CD14-positive monocyte (primary cell): ENCODE measurements at regions not wholly inside any gene's neighbourhood (a gene's known extent, or its start where the extent isn't known, plus 50 kb on each side); places are given as distances from the start of the nearest gene placed in this dataset.

Experiments
- DNase-seq, 3 donors: peaks; one replicate each; pipeline ENCODE4 v3.0.0-alpha.2; 2011 to 2022
- H2AFZ ChIP-seq: 2 replicates; pipeline ENCODE4 v1.6.0; 2012; ENCODE audit warnings: mild to moderate bottlenecking, low read depth, low read length, inconsistent platforms; ENCODE audit not compliant: insufficient read depth, poor library complexity, severe bottlenecking
- H3K27ac ChIP-seq, 2 donors: 1 replicate in 1 of 2; 2 replicates in 1 of 2; pipeline ENCODE4 v1.5.1; 2012 to 2013; ENCODE audit warnings: low read length in 2 of 2, control low read depth in 1 of 2, inconsistent platforms in 1 of 2, low read depth in 1 of 2, mild to moderate bottlenecking in 1 of 2
- H3K27me3 ChIP-seq, 2 donors: one replicate each; pipeline versions ENCODE4 v1.6.0 to v1.6.1; 2011 to 2013; ENCODE audit warnings: low read length in 2 of 2; ENCODE audit not compliant: control insufficient read depth in 2 of 2, insufficient read depth in 2 of 2
- H3K36me3 ChIP-seq, 2 donors: replicated peaks in 1 of 2; 1 replicate in 1 of 2; 2 replicates in 1 of 2; pipeline versions ENCODE4 v1.5.1 to v1.6.1; 2012 to 2013; ENCODE audit warnings: low read length in 2 of 2, control low read depth in 1 of 2, inconsistent platforms in 1 of 2, mild to moderate bottlenecking in 1 of 2; ENCODE audit not compliant: insufficient read depth in 2 of 2, control insufficient read depth in 1 of 2
- H3K4me1 ChIP-seq, 2 donors: 1 replicate in 1 of 2; 2 replicates in 1 of 2; pipeline versions ENCODE4 v1.5.1 to v1.6.1; 2012 to 2013; ENCODE audit warnings: low read length in 2 of 2, control low read depth in 1 of 2, inconsistent platforms in 1 of 2, mild to moderate bottlenecking in 1 of 2, moderate library complexity in 1 of 2; ENCODE audit not compliant: insufficient read depth in 2 of 2, control insufficient read depth in 1 of 2
- H3K4me2 ChIP-seq: replicated peaks from 2 replicates; pipeline ENCODE3; 2012; ENCODE audit warnings: low read length, moderate library complexity, mild to moderate bottlenecking; ENCODE audit not compliant: poor library complexity, severe bottlenecking; ENCODE audit errors: extremely low read depth
- H3K4me3 ChIP-seq, 3 experiments: fragments of 200-600 bp in 1 of 3; sonication (generic) in 1 of 3; replicated peaks in 1 of 3; 1 replicate in 2 of 3; 2 replicates in 1 of 3; pipeline ENCODE4 v1.5.1; 2011 to 2013; ENCODE audit warnings: low read length in 3 of 3, mild to moderate bottlenecking in 3 of 3, control low read depth in 2 of 3, low read depth in 2 of 3, inconsistent platforms in 1 of 3, moderate library complexity in 1 of 3
- H3K79me2 ChIP-seq: 2 replicates; pipeline ENCODE4 v1.6.0; 2012; ENCODE audit warnings: mild to moderate bottlenecking, control low read depth, inconsistent platforms, low read length, moderate library complexity; ENCODE audit not compliant: insufficient read depth
- H3K9ac ChIP-seq: 2 replicates; pipeline ENCODE4 v1.6.0; 2017; ENCODE audit warnings: low read length, mild to moderate bottlenecking; ENCODE audit not compliant: insufficient read depth, poor library complexity, severe bottlenecking
- H3K9me3 ChIP-seq, 2 donors: replicated peaks in 1 of 2; 1 replicate in 1 of 2; 2 replicates in 1 of 2; pipeline versions ENCODE4 v1.5.1 to v1.6.1; 2012 to 2013; ENCODE audit warnings: low read length in 2 of 2, control low read depth in 1 of 2; ENCODE audit not compliant: control insufficient read depth in 1 of 2, insufficient read depth in 1 of 2
- H4K20me1 ChIP-seq: 2 replicates; pipeline ENCODE4 v1.6.0; 2012; ENCODE audit warnings: mild to moderate bottlenecking, low read length, control low read depth, moderate library complexity; ENCODE audit not compliant: insufficient read depth
- H3K27ac Mint-ChIP-seq, 7 donors: one replicate each; pipeline ENCODE4 v1.8.0; 2020; ENCODE audit warnings: mild to moderate bottlenecking in 7 of 7, mixed read lengths in 7 of 7, moderate library complexity in 6 of 7, inconsistent platforms in 2 of 7
- H3K27me3 Mint-ChIP-seq, 3 donors: one replicate each; pipeline ENCODE4 v1.8.0; 2021 to 2022; ENCODE audit warnings: low read depth in 3 of 3, mild to moderate bottlenecking in 3 of 3, mixed read lengths in 3 of 3, moderate library complexity in 3 of 3, inconsistent platforms in 1 of 3
- H3K36me3 Mint-ChIP-seq, 2 donors: one replicate each; pipeline ENCODE4 v1.8.0; 2020; ENCODE audit warnings: mixed read lengths in 2 of 2, inconsistent platforms in 1 of 2, mild to moderate bottlenecking in 1 of 2
- H3K4me1 Mint-ChIP-seq: one replicate; pipeline ENCODE4 v1.8.0; 2020; ENCODE audit warnings: mild to moderate bottlenecking, mixed read lengths
- H3K4me3 Mint-ChIP-seq, 2 donors: one replicate each; pipeline ENCODE4 v1.8.0; 2020; ENCODE audit warnings: mild to moderate bottlenecking in 2 of 2, mixed read lengths in 2 of 2, moderate library complexity in 1 of 2
- H3K9me3 Mint-ChIP-seq, 7 donors: one replicate each; pipeline ENCODE4 v1.8.0; 2020 to 2022; ENCODE audit warnings: mixed read lengths in 7 of 7, mild to moderate bottlenecking in 6 of 7, moderate library complexity in 6 of 7, inconsistent platforms in 2 of 7
- WGBS: methylation state at CpG from one replicate; pipeline ENCODE4 v1.1.5; 2013; ENCODE audit warnings: missing lambda C conversion rate; ENCODE audit not compliant: insufficient coverage; 5-methylcytosine and 5-hydroxymethylcytosine counted together
- intact Hi-C, 2 donors: fragments of 100-400 bp; cut with micrococcal nuclease; formaldehyde crosslinking; loops; one replicate each; pipeline versions ENCODE4 v1.15.0 to v1.15.1; 2023
- TF ChIP-seq, protein P1 (sequence below): fragments of 200-600 bp; IDR thresholded peaks from one replicate; pipeline ENCODE4 v1.8.0; 2022; ENCODE audit warnings: antibody characterized with exemption, mild to moderate bottlenecking

DNA sequence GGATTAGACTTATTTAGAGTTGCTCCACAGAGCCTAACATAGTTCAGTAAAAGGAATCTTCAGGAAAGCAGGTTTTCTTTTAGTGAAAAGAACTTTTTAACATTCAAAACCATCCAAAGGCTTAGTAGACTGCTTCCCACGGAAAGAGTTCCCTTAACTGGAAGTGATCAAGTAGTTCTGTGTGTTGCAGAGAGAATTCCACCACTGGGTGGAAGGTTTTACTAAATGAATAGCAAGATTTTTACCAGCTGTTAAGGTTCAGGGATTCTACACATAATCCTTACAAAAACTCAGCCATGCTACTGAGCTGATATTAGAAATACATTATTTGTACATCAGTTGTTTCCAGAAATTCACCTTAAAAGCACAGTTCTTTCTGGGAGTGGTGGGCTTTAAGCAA, 119.7 kb downstream of the GDAP2 start:
- peaks cover 2 to 11% (median 7%) of the 10 kb centered on the region in 3 donors for H3K27me3 Mint-ChIP-seq
- Histone ChIP-seq H2AFZ (no peak overlapping the region), H3K4me2 (no peak overlapping the region)

DNA sequence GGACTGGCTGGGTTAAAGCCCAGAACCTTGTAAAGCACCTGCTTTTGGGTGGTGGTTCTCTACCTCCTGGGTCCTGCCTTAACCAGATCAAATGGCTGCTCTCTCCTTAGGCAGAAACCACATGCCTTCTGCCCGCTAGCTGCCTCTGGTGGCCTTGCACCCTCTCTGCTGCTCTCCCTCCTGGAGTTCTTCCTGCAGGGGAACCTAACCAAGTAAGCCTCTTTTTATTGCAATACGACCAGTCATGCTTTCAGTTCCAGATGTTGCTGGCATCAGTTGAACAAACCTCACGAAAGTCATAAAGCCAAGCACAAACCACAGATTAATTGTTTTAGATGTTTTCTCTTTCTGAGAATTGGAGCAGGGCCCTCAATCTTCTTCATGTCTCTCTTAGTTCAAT, 118.9 kb downstream of the GDAP2 start:
- no peaks in the 10 kb centered on the region for H3K27me3 ChIP-seq
- no peaks in the 10 kb centered on the region for H3K36me3 ChIP-seq
- Mint-ChIP-seq H3K9me3 (peaks cover 0 to 3% (median 1%) of the 10 kb centered on the region in 7 donors), H3K4me1 (no peaks in the 10 kb centered on the region), H3K27me3 (peaks cover 2 to 11% (median 2%) of the 10 kb centered on the region in 3 donors), H3K27ac (no peak overlapping the region), H3K36me3 (no peaks in the 10 kb centered on the region), H3K4me3 (no peak overlapping the region)
- no peak overlapping the region for H3K4me3 ChIP-seq
- intact Hi-C loops: no loop called here
- H3K79me2 ChIP-seq: no peaks in the 10 kb centered on the region
- H3K4me2 ChIP-seq: no peak overlapping the region
- H4K20me1 ChIP-seq: no peaks in the 10 kb centered on the region
- no peak for DNase-seq
- WGBS: 80% methylated on average over 2 of the region's 3 CpGs
- TF ChIP-seq, protein P1, sequence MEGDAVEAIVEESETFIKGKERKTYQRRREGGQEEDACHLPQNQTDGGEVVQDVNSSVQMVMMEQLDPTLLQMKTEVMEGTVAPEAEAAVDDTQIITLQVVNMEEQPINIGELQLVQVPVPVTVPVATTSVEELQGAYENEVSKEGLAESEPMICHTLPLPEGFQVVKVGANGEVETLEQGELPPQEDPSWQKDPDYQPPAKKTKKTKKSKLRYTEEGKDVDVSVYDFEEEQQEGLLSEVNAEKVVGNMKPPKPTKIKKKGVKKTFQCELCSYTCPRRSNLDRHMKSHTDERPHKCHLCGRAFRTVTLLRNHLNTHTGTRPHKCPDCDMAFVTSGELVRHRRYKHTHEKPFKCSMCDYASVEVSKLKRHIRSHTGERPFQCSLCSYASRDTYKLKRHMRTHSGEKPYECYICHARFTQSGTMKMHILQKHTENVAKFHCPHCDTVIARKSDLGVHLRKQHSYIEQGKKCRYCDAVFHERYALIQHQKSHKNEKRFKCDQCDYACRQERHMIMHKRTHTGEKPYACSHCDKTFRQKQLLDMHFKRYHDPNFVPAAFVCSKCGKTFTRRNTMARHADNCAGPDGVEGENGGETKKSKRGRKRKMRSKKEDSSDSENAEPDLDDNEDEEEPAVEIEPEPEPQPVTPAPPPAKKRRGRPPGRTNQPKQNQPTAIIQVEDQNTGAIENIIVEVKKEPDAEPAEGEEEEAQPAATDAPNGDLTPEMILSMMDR: no peak
- no peak overlapping the region for H3K9ac ChIP-seq
- H3K9me3 ChIP-seq: no peaks in the 10 kb centered on the region
- no peaks in the 10 kb centered on the region for H3K4me1 ChIP-seq
- no peak overlapping the region for H2AFZ ChIP-seq
- H3K27ac ChIP-seq: no peak overlapping the region

More for the DNA sequence above, 119.7 kb downstream of the GDAP2 start:
- Histone ChIP-seq H3K27me3 (no peaks in the 10 kb centered on the region), H3K36me3 (no peaks in the 10 kb centered on the region), H3K4me3 (no peak overlapping the region), H3K27ac (no peak overlapping the region), H3K4me1 (no peaks in the 10 kb centered on the region), H3K9me3 (no peaks in the 10 kb centered on the region), H3K79me2 (no peaks in the 10 kb centered on the region), H4K20me1 (no peaks in the 10 kb centered on the region), H3K9ac (no peak overlapping the region)
- no peak for DNase-seq
- H3K4me1 Mint-ChIP-seq: no peaks in the 10 kb centered on the region
- no peak overlapping the region for H3K4me3 Mint-ChIP-seq
- no peak overlapping the region for H3K27ac Mint-ChIP-seq
- no CpG with 5 or more reads among the region's 1 CpG for WGBS
- no peaks in the 10 kb centered on the region for H3K36me3 Mint-ChIP-seq
- TF ChIP-seq, protein P1: no peak
- H3K9me3 Mint-ChIP-seq: peaks cover 0 to 3% (median 2%) of the 10 kb centered on the region in 7 donors
- intact Hi-C loops: no loop called here
